ENCODE measurements at regions not wholly inside any gene's neighbourhood (a gene's known extent, or its start where the extent isn't known, plus 50 kb on each side); places are given as distances from the start of the nearest gene placed in this dataset.

DNA sequence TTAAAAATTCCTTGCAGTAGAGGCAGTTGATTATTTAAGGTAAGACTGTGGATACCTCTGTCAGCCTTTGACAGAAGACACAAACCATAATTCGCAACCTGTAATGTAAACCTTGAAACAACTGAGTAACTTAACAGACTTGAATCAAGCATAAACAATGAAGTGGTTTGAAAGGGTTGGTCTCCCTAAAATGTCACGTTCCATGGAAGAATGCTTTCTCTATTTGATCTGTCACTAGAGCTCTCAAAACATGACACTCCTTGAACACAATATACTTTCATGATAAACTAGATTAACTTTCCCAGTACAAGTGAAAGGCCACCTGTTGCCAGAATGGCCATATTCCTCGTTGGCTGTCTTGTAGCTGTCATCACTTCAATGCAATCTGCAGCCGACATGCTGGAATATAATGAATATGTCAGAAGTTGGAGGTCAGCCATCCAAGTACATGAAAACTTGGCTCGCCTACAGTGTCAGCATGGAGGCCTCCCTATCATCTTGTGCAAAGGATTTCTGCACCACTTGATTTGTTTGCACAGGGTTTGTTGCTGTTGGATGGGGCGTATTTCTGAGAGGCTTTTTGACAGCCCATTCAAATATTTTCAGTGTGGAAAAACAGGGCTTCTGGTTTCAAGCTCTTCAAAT lies 228.0 kb downstream of the TLE4 start:
- no peak for TF ChIP-seq CTCF (IDR thresholded peaks at IDR 0.05; ENCODE audit: borderline replicate concordance, control extremely low read depth, extremely low read depth, insufficient read depth, missing control alignments)
- DNase-seq (ENCODE audit: low spot score): no peak
- in situ Hi-C loops (cut with MboI; ENCODE audit: low sequenced_read_pairs, unreplicated experiment): no loop called here

DNA sequence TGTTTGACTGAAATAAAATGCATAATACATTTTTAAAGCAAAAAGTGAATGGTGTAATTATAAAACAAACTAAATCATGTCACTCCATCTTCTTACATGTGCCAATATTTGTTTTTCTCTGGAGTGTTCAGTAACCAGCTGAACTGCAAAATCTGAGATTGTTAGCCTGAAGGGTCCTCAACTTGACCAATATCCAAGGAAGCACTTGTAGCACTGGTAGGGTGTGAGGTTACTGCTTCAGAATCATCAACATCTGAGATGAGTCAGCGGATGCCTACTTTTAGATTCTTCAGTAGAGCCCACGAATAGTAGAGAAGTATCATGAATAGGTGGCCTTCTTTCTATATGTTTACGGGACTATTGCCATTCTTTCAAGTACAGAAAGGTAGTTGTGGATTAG lies 226.7 kb downstream of the TLE4 start:
- DNase-seq (ENCODE audit: low spot score): no peak
- no peak for TF ChIP-seq CTCF (IDR thresholded peaks at IDR 0.05; ENCODE audit: borderline replicate concordance, control extremely low read depth, extremely low read depth, insufficient read depth, missing control alignments)
- in situ Hi-C loops (cut with MboI; ENCODE audit: low sequenced_read_pairs, unreplicated experiment): no loop called here

- in situ Hi-C loops (cut with MboI; ENCODE audit: low sequenced_read_pairs, unreplicated experiment): no loop called here
- DNase-seq (ENCODE audit: low spot score): no peak
- no peak for TF ChIP-seq CTCF (IDR thresholded peaks at IDR 0.05; ENCODE audit: borderline replicate concordance, control extremely low read depth, extremely low read depth, insufficient read depth, missing control alignments)
These were observed 224.6 kb downstream of the TLE4 start for GRCh38 chr9:79796411-79796810.

DNA sequence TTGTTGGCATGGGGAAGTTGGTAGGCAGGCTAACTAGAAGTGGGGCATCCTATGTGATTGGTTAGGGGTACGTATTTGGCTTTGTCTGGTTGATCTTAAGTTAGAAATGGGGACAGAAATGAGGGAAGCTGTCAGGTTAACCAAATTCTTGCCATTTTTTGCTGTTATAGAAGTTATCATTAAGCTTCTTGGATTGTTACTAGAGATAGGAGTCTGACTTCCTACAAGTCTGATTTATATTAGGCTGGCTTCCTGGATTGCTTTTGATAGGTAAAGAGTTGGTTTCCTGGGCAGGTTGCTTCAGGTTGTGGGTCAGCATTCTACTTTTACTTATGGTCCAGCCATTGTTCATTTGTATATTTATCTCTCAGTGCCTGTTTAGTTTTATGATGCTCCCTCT lies 216.9 kb downstream of the TLE4 start:
- DNase-seq (ENCODE audit: low spot score): no peak
- in situ Hi-C loops (cut with MboI; ENCODE audit: low sequenced_read_pairs, unreplicated experiment): no loop called here
- TF ChIP-seq CTCF (IDR thresholded peaks at IDR 0.05; ENCODE audit: borderline replicate concordance, control extremely low read depth, extremely low read depth, insufficient read depth, missing control alignments): no peak

GRCh38 chr9:79781263-79781662 lies 209.5 kb downstream of the TLE4 start:
- TF ChIP-seq CTCF (IDR thresholded peaks at IDR 0.05; ENCODE audit: borderline replicate concordance, control extremely low read depth, extremely low read depth, insufficient read depth, missing control alignments): no peak
- in situ Hi-C loops (cut with MboI; ENCODE audit: low sequenced_read_pairs, unreplicated experiment): no loop called here
- DNase-seq (ENCODE audit: low spot score): no peak

DNA sequence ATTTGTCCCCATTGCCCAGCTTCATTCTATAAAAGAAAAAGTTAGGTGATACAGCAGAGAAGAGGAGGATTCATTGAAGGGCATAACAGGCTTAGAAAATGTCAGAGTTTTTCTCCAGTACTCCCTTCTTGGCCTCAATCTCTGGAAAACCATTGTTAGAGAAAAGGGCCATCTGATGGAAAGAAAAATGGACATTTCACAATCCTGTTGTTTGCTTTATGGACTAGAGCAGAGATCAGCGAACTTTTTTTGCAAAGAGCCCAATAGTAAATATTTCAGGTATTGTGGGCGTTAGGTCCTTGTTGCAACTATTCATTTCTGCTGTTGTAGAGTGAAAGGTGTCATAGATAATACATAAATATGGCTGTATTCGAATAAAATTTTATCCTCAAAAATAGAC lies 208.8 kb downstream of the TLE4 start:
- in situ Hi-C loops (cut with MboI; ENCODE audit: low sequenced_read_pairs, unreplicated experiment): no loop called here
- DNase-seq (ENCODE audit: low spot score): no peak
- no peak for TF ChIP-seq CTCF (IDR thresholded peaks at IDR 0.05; ENCODE audit: borderline replicate concordance, control extremely low read depth, extremely low read depth, insufficient read depth, missing control alignments)

All from GM13976 (cell line).